GM23338 (cell line): ENCODE measurements at regions not wholly inside any gene's neighbourhood (a gene's known extent, or its start where the extent isn't known, plus 50 kb on each side); places are given as distances from the start of the nearest gene placed in this dataset.

Experiments used
- ATAC-seq: fragments of 200-7000 bp; cut with Tn5 transposase; 3 replicates; pipeline ENCODE4 v1.9.1; 2020
- DNase-seq: peaks from one replicate; pipeline ENCODE4 v3.0.0-alpha.2; 2015; ENCODE audit warnings: low spot score
- H2AFZ ChIP-seq: fragments of 200-600 bp; sonication (generic); 2 replicates; pipeline ENCODE4 v1.8.0; 2016; ENCODE audit warnings: antibody characterized with exemption, mild to moderate bottlenecking, moderate library complexity
- H3F3A ChIP-seq: fragments of 200-600 bp; sonication (generic); replicated peaks from 2 replicates; pipeline ENCODE4 v1.8.0; 2017; ENCODE audit warnings: antibody characterized with exemption, mixed run types, low read depth
- H3K27ac ChIP-seq: fragments of 200-600 bp; sonication (generic); 2 replicates; pipeline ENCODE4 v1.6.1; 2016; ENCODE audit warnings: low read depth
- H3K27me3 ChIP-seq: fragments of 200-600 bp; sonication (generic); 2 replicates; pipeline ENCODE4 v1.8.0; 2016; ENCODE audit warnings: mild to moderate bottlenecking, mixed run types, moderate library complexity; ENCODE audit not compliant: insufficient read depth
- H3K36me3 ChIP-seq: fragments of 200-600 bp; sonication (generic); 2 replicates; pipeline ENCODE4 v1.8.0; 2016; ENCODE audit warnings: mild to moderate bottlenecking; ENCODE audit not compliant: insufficient read depth
- H3K4me1 ChIP-seq: fragments of 200-600 bp; sonication (generic); 2 replicates; pipeline ENCODE4 v1.8.0; 2016; ENCODE audit warnings: mild to moderate bottlenecking, moderate library complexity; ENCODE audit not compliant: insufficient read depth
- H3K4me2 ChIP-seq: fragments of 200-600 bp; sonication (generic); 2 replicates; pipeline ENCODE4 v1.7.1; 2017; ENCODE audit warnings: mixed run types
- H3K4me3 ChIP-seq: fragments of 200-600 bp; sonication (generic); 2 replicates; pipeline ENCODE4 v1.6.1; 2016; ENCODE audit warnings: mixed run types
- H3K79me2 ChIP-seq: fragments of 200-600 bp; sonication (generic); replicated peaks from 2 replicates; pipeline ENCODE4 v1.8.0; 2017; ENCODE audit warnings: mild to moderate bottlenecking; ENCODE audit not compliant: insufficient read depth
- H3K9me2 ChIP-seq: fragments of 200-600 bp; sonication (generic); 2 replicates; pipeline ENCODE4 v1.8.0; 2017; ENCODE audit not compliant: insufficient read depth
- H4K20me1 ChIP-seq: fragments of 200-600 bp; sonication (generic); replicated peaks from 2 replicates; pipeline ENCODE4 v1.8.0; 2017; ENCODE audit warnings: mild to moderate bottlenecking; ENCODE audit not compliant: insufficient read depth
- H3K27ac Mint-ChIP-seq: 2 replicates; pipeline ENCODE4 v1.8.0; 2020; ENCODE audit warnings: inconsistent platforms, mild to moderate bottlenecking, moderate library complexity, mixed read lengths
- H3K27me3 Mint-ChIP-seq: 3 replicates; pipeline ENCODE4 v1.8.0; 2022; ENCODE audit warnings: low read depth, mild to moderate bottlenecking, moderate library complexity, mixed read lengths, inconsistent platforms; ENCODE audit not compliant: insufficient read depth, poor library complexity
- H3K36me3 Mint-ChIP-seq: 3 replicates; pipeline ENCODE4 v1.8.0; 2021; ENCODE audit warnings: low read depth, mild to moderate bottlenecking, inconsistent platforms, moderate library complexity, mixed read lengths
- H3K4me1 Mint-ChIP-seq: 3 replicates; pipeline ENCODE4 v1.8.0; 2020; ENCODE audit warnings: mild to moderate bottlenecking, inconsistent platforms, mixed read lengths
- H3K4me3 Mint-ChIP-seq: 3 replicates; pipeline ENCODE4 v1.8.0; 2021; ENCODE audit warnings: moderate library complexity, mild to moderate bottlenecking, inconsistent platforms, mixed read lengths
- H3K9me3 Mint-ChIP-seq: 3 replicates; pipeline ENCODE4 v1.8.0; 2020; ENCODE audit warnings: moderate library complexity, mild to moderate bottlenecking, inconsistent platforms, mixed read lengths
- CREB1 ChIP-seq: fragments of 250-450 bp; sonication (Bioruptor Pico); IDR thresholded peaks from 2 replicates; pipeline ENCODE4 v1.5.0; 2020; ENCODE audit warnings: low read depth, mild to moderate bottlenecking, moderate library complexity
- CTCF ChIP-seq, 2 experiments: fragments of 200-600 bp in 1 of 2; sonication (generic) in 1 of 2; conservative IDR thresholded peaks; 2 replicates each; pipeline versions ENCODE4 v1.5.1 to v1.6.1; 2016 to 2017; ENCODE audit warnings: antibody characterized with exemption in 2 of 2, low read depth in 2 of 2, mild to moderate bottlenecking in 2 of 2, moderate library complexity in 1 of 2
- ETS1 ChIP-seq: IDR thresholded peaks from 2 replicates; pipeline ENCODE4 v1.6.1; 2016; ENCODE audit warnings: antibody characterized with exemption
- EZH2 ChIP-seq: fragments of 200-600 bp; sonication (generic); IDR thresholded peaks from one replicate; pipeline ENCODE4 v1.8.0; 2017; ENCODE audit warnings: antibody characterized with exemption, mild to moderate bottlenecking, low read depth; ENCODE audit not compliant: unreplicated experiment
- EZH2phosphoT487 ChIP-seq: fragments of 200-600 bp; sonication (generic); IDR thresholded peaks from one replicate; pipeline ENCODE4 v1.8.1; 2018; ENCODE audit warnings: antibody characterized with exemption; ENCODE audit not compliant: unreplicated experiment
- JUNB ChIP-seq: IDR thresholded peaks from one replicate; pipeline ENCODE4 v1.6.1; 2016; ENCODE audit warnings: antibody characterized with exemption; ENCODE audit not compliant: unreplicated experiment
- NANOG ChIP-seq: IDR thresholded peaks from 2 replicates; pipeline ENCODE4 v1.6.1; 2016; ENCODE audit warnings: antibody characterized with exemption, borderline replicate concordance
- POLR2AphosphoS5 ChIP-seq: IDR thresholded peaks from 2 replicates; pipeline ENCODE4 v1.6.1; 2016; ENCODE audit warnings: antibody characterized with exemption, low read depth
- REST ChIP-seq: IDR thresholded peaks from one replicate; pipeline ENCODE4 v1.6.1; 2018; ENCODE audit warnings: antibody characterized with exemption; ENCODE audit not compliant: unreplicated experiment
- STAT1 ChIP-seq: IDR thresholded peaks from one replicate; pipeline ENCODE4 v1.6.1; 2016; ENCODE audit warnings: antibody characterized with exemption; ENCODE audit not compliant: unreplicated experiment
- ZNF114 ChIP-seq: fragments of 250-450 bp; sonication (Bioruptor Pico); IDR thresholded peaks from 2 replicates; pipeline ENCODE4 v1.5.0; 2020; ENCODE audit warnings: mild to moderate bottlenecking, moderate library complexity
- ZNF331 ChIP-seq: fragments of 250-450 bp; sonication (Bioruptor Pico); IDR thresholded peaks from 2 replicates; pipeline ENCODE4 v1.5.0; 2020; ENCODE audit warnings: low read depth, mild to moderate bottlenecking, moderate library complexity
- ZNF462 ChIP-seq: fragments of 250-450 bp; sonication (Bioruptor Pico); IDR thresholded peaks from 2 replicates; pipeline ENCODE4 v1.5.0; 2020; ENCODE audit warnings: mild to moderate bottlenecking, moderate library complexity

- Mint-ChIP-seq H3K27ac (no peak overlapping the region), H3K36me3 (no peaks in the 10 kb centered on the region; the same call in 2 of the 3 replicates), H3K4me3 (no peak overlapping the region), H3K9me3 (no peaks in the 10 kb centered on the region), H3K4me1 (peaks cover 17% of the 10 kb centered on the region; the same call in 2 of the 3 replicates), H3K27me3 (no peaks in the 10 kb centered on the region)
- no peaks in the 10 kb centered on the region for H3K27me3 ChIP-seq
- H3K4me3 ChIP-seq: no peak overlapping the region
- H3K9me2 ChIP-seq: no peaks in the 10 kb centered on the region; the same call in 1 of the 2 replicates
- no peaks in the 10 kb centered on the region for H4K20me1 ChIP-seq
- no peak overlapping the region for H3K27ac ChIP-seq
- TF ChIP-seq ETS1 (no peak), CTCF (conservative IDR thresholded peaks at IDR 0.05; ENCODE audit: low read depth in 2 of 2) (no peak), EZH2phosphoT487 (no peak), ZNF114 (CRISPR knock-in tag) (no peak), ZNF331 (CRISPR knock-in tag) (no peak), ZNF462 (CRISPR knock-in tag) (no peak), POLR2AphosphoS5 (no peak), NANOG (no peak), EZH2 (no peak), CREB1 (CRISPR knock-in tag) (no peak), REST (no peak), STAT1 (no peak), JUNB (no peak)
- no peaks in the 10 kb centered on the region for H3K79me2 ChIP-seq
- H2AFZ ChIP-seq: no peak overlapping the region
- no peaks in the 10 kb centered on the region for H3K36me3 ChIP-seq
- DNase-seq (no peak), ATAC-seq (no peak)
- peaks cover 3% of the 10 kb centered on the region; the same call in 1 of the 2 replicates for H3K4me1 ChIP-seq
- no peak overlapping the region for H3K4me2 ChIP-seq
- H3F3A ChIP-seq: no peaks in the 10 kb centered on the region
Measured at GRCh38 chr3:26105261-26105660, 315.4 kb downstream of the OXSM start.
